ENCODE measurements at regions not wholly inside any gene's neighbourhood (a gene's known extent, or its start where the extent isn't known, plus 50 kb on each side); places are given as distances from the start of the nearest gene placed in this dataset.

DNA sequence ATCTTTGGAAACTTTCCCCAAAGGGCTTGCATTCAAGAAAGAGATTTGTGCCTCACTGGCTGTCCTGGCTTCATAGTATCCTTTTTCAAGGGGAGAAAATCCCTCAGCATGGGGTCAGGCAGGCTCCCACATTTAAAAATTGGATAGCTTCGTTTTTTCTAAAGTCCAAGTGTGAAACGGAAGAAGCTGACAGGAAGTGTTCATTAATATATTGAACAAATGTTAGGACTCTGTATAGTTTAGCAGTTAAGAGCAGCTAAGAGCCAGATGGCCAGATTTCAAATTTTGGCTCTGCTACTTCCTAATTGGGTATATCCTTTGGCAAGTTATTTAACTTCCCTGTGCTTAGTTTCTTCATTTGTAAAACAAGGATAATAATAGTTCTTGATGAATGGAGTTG lies 354.9 kb upstream of the FAT3 start:
- TF ChIP-seq POLR2AphosphoS5 (IDR thresholded peaks at IDR 0.05; ENCODE audit: low read depth) (no peak), SPI1 (IDR thresholded peaks at IDR 0.05; ENCODE audit: borderline replicate concordance, low read depth) (no peak), GABPA (IDR thresholded peaks at IDR 0.05; ENCODE audit: low read depth) (no peak)
- TF ChIP-seq, protein P1, sequence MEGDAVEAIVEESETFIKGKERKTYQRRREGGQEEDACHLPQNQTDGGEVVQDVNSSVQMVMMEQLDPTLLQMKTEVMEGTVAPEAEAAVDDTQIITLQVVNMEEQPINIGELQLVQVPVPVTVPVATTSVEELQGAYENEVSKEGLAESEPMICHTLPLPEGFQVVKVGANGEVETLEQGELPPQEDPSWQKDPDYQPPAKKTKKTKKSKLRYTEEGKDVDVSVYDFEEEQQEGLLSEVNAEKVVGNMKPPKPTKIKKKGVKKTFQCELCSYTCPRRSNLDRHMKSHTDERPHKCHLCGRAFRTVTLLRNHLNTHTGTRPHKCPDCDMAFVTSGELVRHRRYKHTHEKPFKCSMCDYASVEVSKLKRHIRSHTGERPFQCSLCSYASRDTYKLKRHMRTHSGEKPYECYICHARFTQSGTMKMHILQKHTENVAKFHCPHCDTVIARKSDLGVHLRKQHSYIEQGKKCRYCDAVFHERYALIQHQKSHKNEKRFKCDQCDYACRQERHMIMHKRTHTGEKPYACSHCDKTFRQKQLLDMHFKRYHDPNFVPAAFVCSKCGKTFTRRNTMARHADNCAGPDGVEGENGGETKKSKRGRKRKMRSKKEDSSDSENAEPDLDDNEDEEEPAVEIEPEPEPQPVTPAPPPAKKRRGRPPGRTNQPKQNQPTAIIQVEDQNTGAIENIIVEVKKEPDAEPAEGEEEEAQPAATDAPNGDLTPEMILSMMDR (IDR thresholded peaks at IDR 0.05; ENCODE audit: insufficient read depth, low read length) = no peak
- TF ChIP-seq, protein P2, sequence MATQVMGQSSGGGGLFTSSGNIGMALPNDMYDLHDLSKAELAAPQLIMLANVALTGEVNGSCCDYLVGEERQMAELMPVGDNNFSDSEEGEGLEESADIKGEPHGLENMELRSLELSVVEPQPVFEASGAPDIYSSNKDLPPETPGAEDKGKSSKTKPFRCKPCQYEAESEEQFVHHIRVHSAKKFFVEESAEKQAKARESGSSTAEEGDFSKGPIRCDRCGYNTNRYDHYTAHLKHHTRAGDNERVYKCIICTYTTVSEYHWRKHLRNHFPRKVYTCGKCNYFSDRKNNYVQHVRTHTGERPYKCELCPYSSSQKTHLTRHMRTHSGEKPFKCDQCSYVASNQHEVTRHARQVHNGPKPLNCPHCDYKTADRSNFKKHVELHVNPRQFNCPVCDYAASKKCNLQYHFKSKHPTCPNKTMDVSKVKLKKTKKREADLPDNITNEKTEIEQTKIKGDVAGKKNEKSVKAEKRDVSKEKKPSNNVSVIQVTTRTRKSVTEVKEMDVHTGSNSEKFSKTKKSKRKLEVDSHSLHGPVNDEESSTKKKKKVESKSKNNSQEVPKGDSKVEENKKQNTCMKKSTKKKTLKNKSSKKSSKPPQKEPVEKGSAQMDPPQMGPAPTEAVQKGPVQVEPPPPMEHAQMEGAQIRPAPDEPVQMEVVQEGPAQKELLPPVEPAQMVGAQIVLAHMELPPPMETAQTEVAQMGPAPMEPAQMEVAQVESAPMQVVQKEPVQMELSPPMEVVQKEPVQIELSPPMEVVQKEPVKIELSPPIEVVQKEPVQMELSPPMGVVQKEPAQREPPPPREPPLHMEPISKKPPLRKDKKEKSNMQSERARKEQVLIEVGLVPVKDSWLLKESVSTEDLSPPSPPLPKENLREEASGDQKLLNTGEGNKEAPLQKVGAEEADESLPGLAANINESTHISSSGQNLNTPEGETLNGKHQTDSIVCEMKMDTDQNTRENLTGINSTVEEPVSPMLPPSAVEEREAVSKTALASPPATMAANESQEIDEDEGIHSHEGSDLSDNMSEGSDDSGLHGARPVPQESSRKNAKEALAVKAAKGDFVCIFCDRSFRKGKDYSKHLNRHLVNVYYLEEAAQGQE (IDR thresholded peaks at IDR 0.05; ENCODE audit: insufficient replicate concordance, low read depth) = no peak
